ENCODE measurements at regions not wholly inside any gene's neighbourhood (a gene's known extent, or its start where the extent isn't known, plus 50 kb on each side); places are given as distances from the start of the nearest gene placed in this dataset.

GRCh38 chr6:169980826-169981450, 229.5 kb downstream of the ERMARD start:
- H3K9me3 Mint-ChIP-seq: no peaks in the 10 kb centered on the region
- H3K27me3 Mint-ChIP-seq: peaks cover 7 to 8% of the 10 kb centered on the region in 2 donors
- H3K4me1 ChIP-seq (ENCODE audit: insufficient read depth, low read length): no peaks in the 10 kb centered on the region
- no peak overlapping the region for H3K27ac ChIP-seq (ENCODE audit: low read depth, low read length)
- no peak overlapping the region for H3K4me3 Mint-ChIP-seq
- no peak overlapping the region for H3K4me3 ChIP-seq (ENCODE audit: low read length)
- H3K9me3 ChIP-seq (ENCODE audit: low read length): no peaks in the 10 kb centered on the region
- POLR2A ChIA-PET: no interaction called here
- H3K4me1 Mint-ChIP-seq: no peaks in the 10 kb centered on the region
- CTCF ChIA-PET: no interaction called here
- H3K36me3 ChIP-seq (ENCODE audit: insufficient read depth, low read length): no peaks in the 10 kb centered on the region
- no peaks in the 10 kb centered on the region for H3K36me3 Mint-ChIP-seq
- peak in 1 of 5 donors; percentile 25 for DNase-seq
- H3K27ac Mint-ChIP-seq: no peak overlapping the region
- H3K27me3 ChIP-seq (ENCODE audit: insufficient read depth, low read length, poor library complexity, severe bottlenecking): no peaks in the 10 kb centered on the region

- H3K36me3 Mint-ChIP-seq: no peaks in the 10 kb centered on the region
- Histone ChIP-seq H3K27me3 (ENCODE audit: insufficient read depth, low read length, poor library complexity, severe bottlenecking) (no peaks in the 10 kb centered on the region), H3K27ac (ENCODE audit: low read depth, low read length) (no peak overlapping the region), H3K4me1 (ENCODE audit: insufficient read depth, low read length) (no peaks in the 10 kb centered on the region), H3K36me3 (ENCODE audit: insufficient read depth, low read length) (no peaks in the 10 kb centered on the region), H3K9me3 (ENCODE audit: low read length) (no peaks in the 10 kb centered on the region), H3K4me3 (ENCODE audit: low read length) (no peak overlapping the region)
- ChIA-PET POLR2A (no interaction called here), CTCF (no interaction called here)
- no peak for DNase-seq
- no peak overlapping the region for H3K27ac Mint-ChIP-seq
- H3K9me3 Mint-ChIP-seq: no peaks in the 10 kb centered on the region
- peaks cover 4 to 7% of the 10 kb centered on the region in 2 donors for H3K27me3 Mint-ChIP-seq
- H3K4me1 Mint-ChIP-seq: no peaks in the 10 kb centered on the region
- H3K4me3 Mint-ChIP-seq: no peak overlapping the region
These were observed 228.5 kb downstream of the ERMARD start for GRCh38 chr6:169979873-169980432.

- POLR2A ChIA-PET: no interaction called here
- DNase-seq: peak in 1 of 5 donors; percentile 26
- peaks cover 4 to 7% of the 10 kb centered on the region in 2 donors for H3K27me3 Mint-ChIP-seq
These were observed 227.3 kb downstream of the ERMARD start for GRCh38 chr6:169978615-169979161.

GRCh38 chr6:169977434-169978265, 226.2 kb downstream of the ERMARD start:
- no peak overlapping the region for H3K4me3 Mint-ChIP-seq
- CTCF ChIA-PET: no interaction called here

More at GRCh38 chr6:169978615-169979161, 227.3 kb downstream of the ERMARD start:
- H3K4me3 Mint-ChIP-seq: no peak overlapping the region
- no peaks in the 10 kb centered on the region for H3K9me3 ChIP-seq (ENCODE audit: low read length)
- H3K27ac Mint-ChIP-seq: no peak overlapping the region
- no peaks in the 10 kb centered on the region for H3K4me1 Mint-ChIP-seq
- H3K27me3 ChIP-seq (ENCODE audit: insufficient read depth, low read length, poor library complexity, severe bottlenecking): no peaks in the 10 kb centered on the region
- H3K36me3 Mint-ChIP-seq: no peaks in the 10 kb centered on the region
- H3K4me3 ChIP-seq (ENCODE audit: low read length): no peak overlapping the region
- H3K27ac ChIP-seq (ENCODE audit: low read depth, low read length): no peak overlapping the region
- CTCF ChIA-PET: no interaction called here
- H3K9me3 Mint-ChIP-seq: no peaks in the 10 kb centered on the region
- H3K36me3 ChIP-seq (ENCODE audit: insufficient read depth, low read length): no peaks in the 10 kb centered on the region
- no peaks in the 10 kb centered on the region for H3K4me1 ChIP-seq (ENCODE audit: insufficient read depth, low read length)

GRCh38 chr6:169976301-169977081, 225.1 kb downstream of the ERMARD start:
- H3K4me1 Mint-ChIP-seq: no peaks in the 10 kb centered on the region
- CTCF ChIA-PET: no interaction called here
- H3K36me3 Mint-ChIP-seq: no peaks in the 10 kb centered on the region
- DNase-seq: peak in 1 of 5 donors; percentile 36
- peaks cover 4 to 7% of the 10 kb centered on the region in 2 donors for H3K27me3 Mint-ChIP-seq
- Histone ChIP-seq H3K36me3 (ENCODE audit: insufficient read depth, low read length) (no peaks in the 10 kb centered on the region), H3K27me3 (ENCODE audit: insufficient read depth, low read length, poor library complexity, severe bottlenecking) (no peaks in the 10 kb centered on the region), H3K27ac (ENCODE audit: low read depth, low read length) (no peak overlapping the region), H3K9me3 (ENCODE audit: low read length) (no peaks in the 10 kb centered on the region), H3K4me3 (ENCODE audit: low read length) (no peak overlapping the region), H3K4me1 (ENCODE audit: insufficient read depth, low read length) (no peaks in the 10 kb centered on the region)
- no peak overlapping the region for H3K27ac Mint-ChIP-seq
- H3K4me3 Mint-ChIP-seq: no peak overlapping the region
- no peaks in the 10 kb centered on the region for H3K9me3 Mint-ChIP-seq
- POLR2A ChIA-PET: no interaction called here

More at GRCh38 chr6:169977434-169978265, 226.2 kb downstream of the ERMARD start:
- no peaks in the 10 kb centered on the region for H3K36me3 Mint-ChIP-seq
- no peaks in the 10 kb centered on the region for H3K27me3 ChIP-seq (ENCODE audit: insufficient read depth, low read length, poor library complexity, severe bottlenecking)
- no peak overlapping the region for H3K27ac Mint-ChIP-seq
- peaks cover 4 to 7% of the 10 kb centered on the region in 2 donors for H3K27me3 Mint-ChIP-seq
- no peaks in the 10 kb centered on the region for H3K9me3 Mint-ChIP-seq
- H3K4me3 ChIP-seq (ENCODE audit: low read length): no peak overlapping the region
- H3K27ac ChIP-seq (ENCODE audit: low read depth, low read length): no peak overlapping the region
- POLR2A ChIA-PET: no interaction called here
- DNase-seq: peak in 1 of 5 donors; percentile 24
- no peaks in the 10 kb centered on the region for H3K36me3 ChIP-seq (ENCODE audit: insufficient read depth, low read length)
- no peaks in the 10 kb centered on the region for H3K4me1 ChIP-seq (ENCODE audit: insufficient read depth, low read length)
- no peaks in the 10 kb centered on the region for H3K4me1 Mint-ChIP-seq
- no peaks in the 10 kb centered on the region for H3K9me3 ChIP-seq (ENCODE audit: low read length)

- H3K27me3 Mint-ChIP-seq: peaks cover 4 to 7% of the 10 kb centered on the region in 2 donors
These were observed 224.3 kb downstream of the ERMARD start for GRCh38 chr6:169975701-169976100.

GRCh38 chr6:169975286-169975685, 223.9 kb downstream of the ERMARD start:
- H3K4me3 Mint-ChIP-seq: no peak overlapping the region
- Histone ChIP-seq H3K4me1 (ENCODE audit: insufficient read depth, low read length) (no peaks in the 10 kb centered on the region), H3K9me3 (ENCODE audit: low read length) (no peaks in the 10 kb centered on the region), H3K27ac (ENCODE audit: low read depth, low read length) (no peak overlapping the region), H3K27me3 (ENCODE audit: insufficient read depth, low read length, poor library complexity, severe bottlenecking) (no peaks in the 10 kb centered on the region), H3K36me3 (ENCODE audit: insufficient read depth, low read length) (no peaks in the 10 kb centered on the region), H3K4me3 (ENCODE audit: low read length) (no peak overlapping the region)
- H3K27ac Mint-ChIP-seq: no peak overlapping the region
- no peaks in the 10 kb centered on the region for H3K9me3 Mint-ChIP-seq
- no peak for DNase-seq
- ChIA-PET CTCF (no interaction called here), POLR2A (no interaction called here)
- peaks cover 4 to 7% of the 10 kb centered on the region in 2 donors for H3K27me3 Mint-ChIP-seq
- H3K4me1 Mint-ChIP-seq: no peaks in the 10 kb centered on the region
- H3K36me3 Mint-ChIP-seq: no peaks in the 10 kb centered on the region

More at GRCh38 chr6:169975701-169976100, 224.3 kb downstream of the ERMARD start:
- Histone ChIP-seq H3K9me3 (ENCODE audit: low read length) (no peaks in the 10 kb centered on the region), H3K27ac (ENCODE audit: low read depth, low read length) (no peak overlapping the region), H3K4me3 (ENCODE audit: low read length) (no peak overlapping the region), H3K27me3 (ENCODE audit: insufficient read depth, low read length, poor library complexity, severe bottlenecking) (no peaks in the 10 kb centered on the region), H3K4me1 (ENCODE audit: insufficient read depth, low read length) (no peaks in the 10 kb centered on the region), H3K36me3 (ENCODE audit: insufficient read depth, low read length) (no peaks in the 10 kb centered on the region)
- Mint-ChIP-seq H3K4me3 (no peak overlapping the region), H3K27ac (no peak overlapping the region), H3K9me3 (no peaks in the 10 kb centered on the region), H3K36me3 (no peaks in the 10 kb centered on the region), H3K4me1 (no peaks in the 10 kb centered on the region)
- POLR2A ChIA-PET: no interaction called here
- CTCF ChIA-PET: no interaction called here
- peak in 1 of 5 donors; percentile 39 for DNase-seq

Measured in CD8-positive, alpha-beta memory T cell (primary cell).